COLO668 (cell line): ENCODE measurements at regions not wholly inside any gene's neighbourhood (a gene's known extent, or its start where the extent isn't known, plus 50 kb on each side); places are given as distances from the start of the nearest gene placed in this dataset.
"Not testable (repeated sequence)": the region's sequence is repeated elsewhere in the genome, so short reads cannot be mapped to it uniquely, and the experiment has no call there.

ENCODE experiments used
- DNase-seq: peaks from one replicate; lab custom pipeline; 2025; ENCODE audit not compliant: unreplicated experiment; lab: John Stamatoyannopoulos, UW

- no peak for DNase-seq
Observed at GRCh38 chr4:57364255-57364654, 254.1 kb upstream of the IGFBP7 start.

GRCh38 chr4:57363346-57363745 is 253.2 kb upstream of the IGFBP7 start:
- no peak for DNase-seq

DNA sequence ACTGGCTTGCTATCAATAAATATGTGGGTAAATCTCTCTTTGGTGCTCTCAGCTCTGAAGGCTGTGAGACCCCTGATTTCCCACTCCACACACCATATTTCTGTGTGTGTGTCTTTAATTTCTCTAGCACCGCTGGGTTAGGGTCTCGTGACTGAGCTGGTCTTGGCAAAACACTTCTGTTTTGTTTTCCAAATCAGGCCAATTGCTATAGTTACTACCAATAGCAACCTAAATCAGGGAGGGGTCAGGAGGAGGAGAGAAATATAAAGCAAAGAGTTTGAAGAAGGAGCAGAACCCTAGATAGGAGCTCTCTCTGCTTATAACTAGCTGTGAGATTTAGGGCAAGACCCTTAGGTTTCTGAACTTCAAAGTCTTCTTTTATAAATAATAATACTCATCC is 250.5 kb upstream of the IGFBP7 start:
- no peak for DNase-seq

- DNase-seq: no peak
Observed at GRCh38 chr4:57355101-57355665, 245.0 kb upstream of the IGFBP7 start.

GRCh38 chr4:57351731-57352130 is 241.5 kb upstream of the IGFBP7 start:
- DNase-seq: no peak

DNA sequence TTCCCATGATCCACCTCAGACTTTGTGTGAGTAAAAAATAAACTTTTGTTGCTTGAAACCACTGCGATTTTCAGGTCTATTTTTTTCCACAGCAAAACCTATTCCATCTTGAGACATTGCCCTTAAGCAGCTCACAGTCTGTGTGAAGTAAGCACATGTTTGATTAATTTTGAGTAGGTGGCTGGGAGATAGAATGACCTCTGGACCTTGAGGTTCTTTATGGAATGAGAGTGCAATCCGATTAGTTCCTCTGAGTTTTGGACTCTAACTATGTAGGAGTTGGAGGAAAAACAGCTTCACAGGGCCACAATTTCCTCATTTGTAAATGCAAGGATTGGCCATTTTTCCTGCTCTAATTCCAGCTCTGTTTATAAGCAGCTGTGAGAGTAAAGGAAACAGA is 234.1 kb upstream of the IGFBP7 start:
- DNase-seq: no peak

- DNase-seq: no peak
Observed at GRCh38 chr4:57342411-57342810, 232.2 kb upstream of the IGFBP7 start.

GRCh38 chr4:57338861-57339260 is 228.7 kb upstream of the IGFBP7 start:
- not testable (repeated sequence) for DNase-seq

DNA sequence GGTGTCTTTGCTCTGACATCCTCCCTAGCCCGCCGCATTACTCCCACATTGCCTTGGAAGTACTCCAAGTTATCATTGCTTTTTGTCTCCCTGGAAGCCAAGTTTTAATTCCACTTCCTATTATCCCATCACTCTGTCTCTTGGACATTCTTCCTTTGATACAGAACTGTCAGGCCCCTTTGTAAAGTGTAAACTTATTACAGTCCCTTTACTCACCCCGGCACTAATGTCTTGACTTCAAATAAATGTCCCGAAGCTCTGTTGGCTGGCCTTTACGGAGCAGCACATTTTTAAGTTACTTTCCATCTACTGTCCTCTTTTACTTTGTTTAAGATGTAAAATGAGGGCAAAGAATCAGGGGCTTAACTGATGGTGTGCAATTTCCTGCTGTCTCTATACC is 223.5 kb upstream of the IGFBP7 start:
- no peak for DNase-seq

DNA sequence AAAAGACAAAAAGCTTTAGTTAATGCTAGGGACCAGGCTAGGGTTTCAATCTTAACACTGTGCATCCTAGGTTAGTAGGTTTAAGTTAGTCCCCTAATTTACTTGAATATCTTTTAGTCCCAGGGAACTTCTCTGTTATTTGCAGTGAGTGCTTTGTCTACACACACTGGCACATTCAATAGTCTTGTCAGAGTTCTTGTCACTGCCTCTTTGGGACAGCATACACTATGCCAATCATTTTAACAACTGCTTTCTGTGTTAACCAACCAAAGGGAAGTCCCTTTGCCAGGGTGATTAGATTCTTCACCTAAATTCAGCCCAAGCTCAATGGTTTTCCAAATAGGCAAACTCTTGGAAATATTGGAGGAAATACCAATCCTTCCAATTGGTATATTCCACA is 221.8 kb upstream of the IGFBP7 start:
- DNase-seq: no peak

- DNase-seq: no peak
Observed at GRCh38 chr4:57329279-57329678, 219.1 kb upstream of the IGFBP7 start.

DNA sequence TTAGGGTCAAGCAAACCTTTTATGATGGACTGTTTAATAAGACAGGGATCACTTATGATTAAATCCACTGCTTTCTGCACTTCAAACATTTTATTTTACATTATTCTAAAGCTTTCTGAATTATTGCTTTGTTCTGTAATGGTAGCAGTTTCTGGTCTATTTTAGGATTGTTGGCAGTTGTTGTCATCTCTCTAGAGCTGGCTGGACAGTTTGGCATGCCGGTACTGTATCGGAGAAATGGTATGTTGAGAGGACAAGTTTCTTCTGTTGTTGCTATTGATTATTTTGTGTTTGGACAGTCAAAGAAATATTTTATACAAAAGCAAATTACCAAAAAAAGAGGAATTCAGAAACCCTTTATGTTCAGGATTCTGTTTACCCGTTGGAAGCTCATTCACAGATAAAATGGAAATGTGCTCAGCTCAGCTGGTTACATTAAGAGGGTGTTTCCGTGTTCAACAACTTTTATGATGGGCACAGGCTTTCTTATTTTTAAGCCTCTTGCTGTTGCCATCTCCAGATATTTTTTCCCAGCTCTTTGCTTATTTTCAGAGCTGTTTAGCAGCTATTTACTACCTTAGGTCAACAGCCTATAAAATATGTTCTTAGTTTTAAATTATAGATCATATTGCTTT is 214.6 kb upstream of the IGFBP7 start:
- no peak for DNase-seq

DNA sequence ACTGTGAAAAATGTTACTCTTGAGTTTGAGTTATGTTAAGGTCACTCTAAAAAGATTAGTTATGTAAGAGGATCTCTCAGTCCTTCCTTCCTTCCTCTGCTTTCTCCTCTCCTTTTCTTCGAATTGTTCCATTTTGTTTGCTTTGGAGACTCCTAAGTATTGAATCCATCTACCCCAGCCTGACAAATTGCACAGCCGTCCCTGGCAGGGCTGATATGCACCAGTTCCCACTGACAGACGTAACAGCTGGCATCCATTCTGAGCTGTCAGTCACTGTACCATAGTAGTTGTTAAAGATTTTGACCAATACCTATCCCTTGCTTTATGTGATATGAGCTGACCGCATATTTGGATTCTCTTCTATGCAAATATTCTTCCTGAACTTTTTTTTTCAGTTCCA is 210.7 kb upstream of the IGFBP7 start:
- no peak for DNase-seq

- DNase-seq: no peak
Observed at GRCh38 chr4:57320217-57320616, 210.0 kb upstream of the IGFBP7 start.

DNA sequence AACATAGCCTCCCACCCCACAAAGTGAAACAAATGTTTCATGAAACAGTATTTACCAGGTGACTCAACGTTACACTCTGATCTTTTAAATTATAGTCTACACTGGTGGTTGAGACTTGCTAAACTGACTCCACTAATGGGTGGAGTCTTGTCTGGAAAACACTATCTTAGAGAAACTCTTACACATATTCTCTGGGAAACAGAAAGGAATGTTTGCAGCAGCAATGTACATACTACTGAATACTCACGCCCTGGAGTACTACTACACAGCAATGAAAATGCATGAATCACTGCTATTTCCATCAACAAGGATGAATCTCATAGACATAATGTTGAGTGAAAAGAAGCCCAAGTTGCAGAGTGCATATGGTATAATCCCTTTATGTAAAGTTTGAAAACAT is 208.5 kb upstream of the IGFBP7 start:
- DNase-seq: no peak

DNA sequence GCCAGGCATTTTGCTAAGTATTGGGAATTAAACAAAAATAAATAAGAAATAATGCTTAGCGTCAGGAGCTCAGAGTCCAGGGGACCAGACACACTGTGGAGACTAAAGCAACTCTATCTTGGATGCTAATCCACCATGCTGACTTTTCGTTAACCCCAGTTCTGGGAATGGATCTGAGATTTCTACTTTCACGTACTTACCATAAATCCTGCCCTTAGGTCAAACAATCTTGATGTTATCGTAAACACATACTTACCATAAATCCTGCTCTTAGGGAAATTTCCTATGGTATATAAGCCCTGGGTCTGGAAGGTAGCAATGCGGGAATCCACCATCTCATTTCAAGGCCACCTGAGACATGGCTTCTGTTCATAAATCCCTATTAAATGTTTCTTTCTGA is 204.5 kb upstream of the IGFBP7 start:
- no peak for DNase-seq

DNA sequence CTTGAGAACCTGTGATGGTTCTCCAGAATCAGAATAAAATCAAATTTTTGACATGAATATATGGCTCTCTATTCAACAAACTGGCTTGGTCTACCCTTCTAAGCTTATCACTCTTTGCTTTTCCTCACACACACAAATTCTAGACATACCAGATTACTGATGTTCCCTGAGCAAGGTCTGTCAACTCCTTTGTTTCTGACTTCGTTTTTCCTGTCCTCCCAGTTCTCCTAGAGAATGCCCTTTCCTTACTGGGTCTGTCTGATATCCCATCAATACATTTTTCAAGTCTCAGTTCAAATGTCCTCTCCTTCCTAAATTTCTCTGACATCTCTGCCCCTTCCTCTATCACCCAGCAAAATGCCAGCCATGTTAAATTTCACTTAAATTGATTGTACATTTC is 202.1 kb upstream of the IGFBP7 start:
- DNase-seq: no peak

- no peak for DNase-seq
Observed at GRCh38 chr4:57309658-57310057, 199.5 kb upstream of the IGFBP7 start.

- DNase-seq: no peak
Observed at GRCh38 chr4:57308301-57308700, 198.1 kb upstream of the IGFBP7 start.

- no peak for DNase-seq
Observed at GRCh38 chr4:57305836-57306235, 195.7 kb upstream of the IGFBP7 start.

DNA sequence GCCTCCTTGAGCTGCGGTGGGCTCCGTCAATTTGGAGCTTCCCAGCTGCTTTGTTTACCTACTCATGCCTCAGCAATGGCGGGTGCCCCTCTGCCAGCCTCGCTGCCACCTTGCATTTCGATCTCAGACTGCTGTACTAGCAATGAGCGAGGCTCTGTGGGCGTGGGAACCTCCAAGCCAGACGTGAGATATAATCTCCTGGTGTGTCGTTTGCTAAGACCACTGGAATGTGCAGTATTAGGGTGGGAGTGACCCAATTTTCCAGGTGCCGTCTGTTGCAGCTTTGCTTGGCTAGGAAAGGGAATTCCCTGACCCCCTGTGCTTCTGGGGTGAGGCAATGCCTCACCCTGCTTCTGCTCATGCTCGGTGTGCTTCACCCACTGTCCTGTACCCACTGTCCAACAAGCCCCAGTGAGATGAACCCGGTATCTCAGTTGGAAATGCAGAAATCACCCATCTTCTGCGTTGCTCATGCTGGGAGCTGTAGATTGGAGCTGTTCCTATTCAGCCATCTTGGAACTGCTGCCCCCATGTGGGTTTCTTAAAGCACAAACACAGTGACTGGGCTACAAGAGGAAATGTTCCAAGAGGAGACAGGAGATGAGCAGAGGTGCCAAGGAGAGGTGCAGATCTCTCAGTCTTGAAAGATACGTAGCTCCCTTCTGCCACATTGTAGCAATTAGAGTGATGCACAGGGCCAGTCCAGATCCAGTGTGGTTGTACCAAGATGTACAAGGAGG is 193.0 kb upstream of the IGFBP7 start:
- DNase-seq: no peak

DNA sequence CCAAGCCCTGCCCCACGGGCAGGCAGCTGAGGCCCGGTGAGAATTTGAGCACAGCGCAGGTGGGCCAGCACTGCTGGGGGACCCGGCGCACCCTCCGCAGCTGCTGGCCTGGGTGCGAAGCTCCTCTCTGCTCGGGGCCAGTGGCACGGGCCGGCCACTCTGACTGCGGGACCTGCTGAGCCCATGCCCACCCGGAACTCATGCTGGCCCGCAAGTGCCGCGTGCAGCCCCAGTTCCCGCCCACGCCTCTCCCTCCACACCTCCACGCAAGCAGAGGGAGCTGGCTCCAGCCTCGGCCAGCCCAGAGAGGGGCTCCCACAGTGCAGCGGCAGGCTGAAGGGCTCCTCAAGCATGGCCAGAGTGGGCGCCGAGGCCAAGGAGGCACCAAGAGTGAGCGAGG is 190.1 kb upstream of the IGFBP7 start:
- not testable (repeated sequence) for DNase-seq

- no peak for DNase-seq
Observed at GRCh38 chr4:57291911-57292310, 181.7 kb upstream of the IGFBP7 start.
